Parathyroid adenoma (tissue), 2 donors: ENCODE measurements at regions not wholly inside any gene's neighbourhood (a gene's known extent, or its start where the extent isn't known, plus 50 kb on each side); places are given as distances from the start of the nearest gene placed in this dataset.

ENCODE experiments used
- H2AFZ ChIP-seq: fragments of 300-600 bp; sonication (generic); one replicate; pipeline ENCODE4 v1.7.0; 2017; ENCODE audit warnings: antibody characterized with exemption, mild to moderate bottlenecking
- H3K27ac ChIP-seq: fragments of 300-600 bp; sonication (generic); one replicate; pipeline ENCODE4 v1.7.0; 2017
- H3K27me3 ChIP-seq: fragments of 300-600 bp; sonication (generic); one replicate; pipeline ENCODE4 v1.7.0; 2017; ENCODE audit warnings: low read length; ENCODE audit not compliant: control insufficient read depth, insufficient read depth
- H3K36me3 ChIP-seq: fragments of 300-600 bp; sonication (generic); one replicate; pipeline ENCODE4 v1.7.0; 2017; ENCODE audit warnings: low read length; ENCODE audit not compliant: control insufficient read depth, insufficient read depth
- H3K4me1 ChIP-seq: fragments of 300-600 bp; sonication (generic); one replicate; pipeline ENCODE4 v1.7.0; 2017; ENCODE audit warnings: control low read depth
- H3K4me2 ChIP-seq: fragments of 300-600 bp; sonication (generic); one replicate; pipeline ENCODE4 v1.7.0; 2017; ENCODE audit warnings: low read length
- H3K4me3 ChIP-seq: fragments of 300-600 bp; sonication (generic); one replicate; pipeline ENCODE4 v1.7.0; 2017; ENCODE audit warnings: low read depth, low read length
- H3K79me2 ChIP-seq: fragments of 300-600 bp; sonication (generic); one replicate; pipeline ENCODE4 v1.7.0; 2017; ENCODE audit warnings: control low read depth
- H3K9ac ChIP-seq: fragments of 300-600 bp; sonication (generic); one replicate; pipeline ENCODE4 v1.7.0; 2017; ENCODE audit warnings: mild to moderate bottlenecking
- H3K9me3 ChIP-seq: fragments of 300-600 bp; sonication (generic); one replicate; pipeline ENCODE4 v1.7.0; 2017; ENCODE audit warnings: low read length; ENCODE audit not compliant: control insufficient read depth
- TF ChIP-seq, protein P1 (sequence below): fragments of 300-600 bp; sonication (generic); IDR thresholded peaks from one replicate; pipeline ENCODE4 v1.7.0; 2017; ENCODE audit warnings: antibody characterized with exemption, mild to moderate bottlenecking
- donor health status: primary hyperparathyroidism.

DNA sequence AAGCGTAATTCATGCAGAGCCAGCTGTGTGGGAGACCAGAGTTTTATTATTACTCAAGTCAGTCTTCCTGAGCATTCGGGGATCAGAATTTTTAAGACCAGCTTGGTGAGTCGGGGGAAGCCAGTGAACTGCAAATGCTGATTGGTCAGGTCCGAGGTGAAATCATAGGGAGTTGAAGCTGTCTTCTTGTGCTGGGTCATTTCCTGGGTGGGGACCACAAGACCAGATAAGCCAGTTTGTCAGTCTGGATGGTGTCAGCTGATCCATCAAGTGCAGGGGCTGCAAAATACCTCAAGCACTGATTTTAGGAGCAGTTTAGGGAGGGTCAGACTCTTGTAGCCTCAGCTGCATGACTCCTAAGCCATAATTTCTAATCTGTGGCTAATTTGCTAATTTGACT is 228.1 kb upstream of the ATP10A start:
- Histone ChIP-seq H3K9ac (no peak overlapping the region), H3K4me2 (no peak overlapping the region), H3K36me3 (no peaks in the 10 kb centered on the region), H3K79me2 (no peaks in the 10 kb centered on the region), H3K9me3 (no peaks in the 10 kb centered on the region), H3K4me1 (no peaks in the 10 kb centered on the region), H3K27ac (no peak overlapping the region), H2AFZ (no peak overlapping the region), H3K27me3 (no peaks in the 10 kb centered on the region), H3K4me3 (no peak overlapping the region)
- TF ChIP-seq, protein P1, sequence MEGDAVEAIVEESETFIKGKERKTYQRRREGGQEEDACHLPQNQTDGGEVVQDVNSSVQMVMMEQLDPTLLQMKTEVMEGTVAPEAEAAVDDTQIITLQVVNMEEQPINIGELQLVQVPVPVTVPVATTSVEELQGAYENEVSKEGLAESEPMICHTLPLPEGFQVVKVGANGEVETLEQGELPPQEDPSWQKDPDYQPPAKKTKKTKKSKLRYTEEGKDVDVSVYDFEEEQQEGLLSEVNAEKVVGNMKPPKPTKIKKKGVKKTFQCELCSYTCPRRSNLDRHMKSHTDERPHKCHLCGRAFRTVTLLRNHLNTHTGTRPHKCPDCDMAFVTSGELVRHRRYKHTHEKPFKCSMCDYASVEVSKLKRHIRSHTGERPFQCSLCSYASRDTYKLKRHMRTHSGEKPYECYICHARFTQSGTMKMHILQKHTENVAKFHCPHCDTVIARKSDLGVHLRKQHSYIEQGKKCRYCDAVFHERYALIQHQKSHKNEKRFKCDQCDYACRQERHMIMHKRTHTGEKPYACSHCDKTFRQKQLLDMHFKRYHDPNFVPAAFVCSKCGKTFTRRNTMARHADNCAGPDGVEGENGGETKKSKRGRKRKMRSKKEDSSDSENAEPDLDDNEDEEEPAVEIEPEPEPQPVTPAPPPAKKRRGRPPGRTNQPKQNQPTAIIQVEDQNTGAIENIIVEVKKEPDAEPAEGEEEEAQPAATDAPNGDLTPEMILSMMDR: no peak

DNA sequence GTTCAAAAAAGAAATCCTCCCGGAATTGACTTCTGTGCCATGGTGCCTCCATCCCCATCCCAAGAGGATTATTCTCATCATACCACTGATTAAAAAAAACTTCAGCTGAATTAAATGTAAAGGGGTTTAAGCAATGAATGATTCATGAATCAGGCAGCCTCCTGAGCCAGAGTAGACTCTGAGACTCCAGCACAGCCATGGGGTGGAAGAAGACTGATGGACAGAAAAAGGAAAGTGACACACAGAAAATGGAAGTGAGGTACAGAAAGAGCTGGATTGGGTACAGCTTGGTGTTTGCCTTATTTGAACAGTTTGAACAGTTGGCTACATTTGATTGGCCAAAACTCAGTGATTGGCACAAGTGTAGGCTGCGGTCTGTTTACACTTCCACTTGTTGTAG is 224.8 kb upstream of the ATP10A start:
- Histone ChIP-seq H3K27ac (no peak overlapping the region), H2AFZ (no peak overlapping the region), H3K36me3 (no peaks in the 10 kb centered on the region), H3K4me3 (no peak overlapping the region), H3K4me2 (no peak overlapping the region), H3K9me3 (no peaks in the 10 kb centered on the region), H3K4me1 (no peaks in the 10 kb centered on the region), H3K9ac (no peak overlapping the region), H3K79me2 (no peaks in the 10 kb centered on the region), H3K27me3 (no peaks in the 10 kb centered on the region)
- TF ChIP-seq, protein P1: no peak

DNA sequence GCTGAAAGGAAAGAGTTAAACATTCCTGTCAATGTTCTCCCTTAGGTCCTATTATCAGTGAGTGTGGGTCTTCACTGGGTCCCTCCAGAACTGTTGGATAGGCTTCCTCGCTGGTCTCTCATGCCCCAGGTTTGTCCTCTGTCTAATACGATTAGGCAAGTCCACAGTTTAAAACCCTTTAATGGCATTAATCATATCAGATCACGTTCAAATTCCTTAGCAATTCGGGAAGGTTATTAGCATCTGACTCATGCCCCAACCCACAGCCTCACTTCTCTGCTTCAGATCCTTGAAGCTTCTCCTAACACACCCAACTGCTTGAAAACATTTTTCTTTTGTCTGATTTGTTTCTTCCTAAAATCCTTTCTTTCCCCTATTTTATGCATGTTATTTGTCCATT is 224.3 kb upstream of the ATP10A start:
- H3K79me2 ChIP-seq: no peaks in the 10 kb centered on the region
- H3K4me1 ChIP-seq: no peaks in the 10 kb centered on the region
- H3K36me3 ChIP-seq: no peaks in the 10 kb centered on the region
- no peak overlapping the region for H3K4me2 ChIP-seq
- H3K4me3 ChIP-seq: no peak overlapping the region
- H3K9ac ChIP-seq: no peak overlapping the region
- no peaks in the 10 kb centered on the region for H3K9me3 ChIP-seq
- no peak overlapping the region for H3K27ac ChIP-seq
- no peaks in the 10 kb centered on the region for H3K27me3 ChIP-seq
- H2AFZ ChIP-seq: no peak overlapping the region
- TF ChIP-seq, protein P1: no peak

DNA sequence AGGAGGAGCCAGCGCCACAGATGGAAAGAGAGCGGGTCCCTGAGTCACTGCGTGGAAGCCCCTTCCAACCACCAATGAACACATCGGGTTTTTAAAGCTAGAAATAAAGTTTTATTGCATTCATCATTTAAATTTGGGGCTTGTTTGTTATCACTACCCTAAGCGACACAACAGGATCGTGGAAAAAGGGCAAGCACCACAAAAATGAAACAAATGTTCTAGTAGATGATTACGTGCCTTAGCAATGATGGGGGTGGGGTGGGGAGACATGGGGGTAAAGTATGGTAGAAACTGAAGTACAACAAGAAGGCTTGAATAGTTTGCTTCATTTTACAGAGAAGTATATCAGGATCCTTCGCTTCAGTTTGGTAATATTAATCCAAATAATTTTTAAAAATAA is 221.6 kb upstream of the ATP10A start:
- Histone ChIP-seq H3K27ac (no peak overlapping the region), H3K9ac (no peak overlapping the region), H3K36me3 (no peaks in the 10 kb centered on the region), H3K9me3 (no peaks in the 10 kb centered on the region), H2AFZ (no peak overlapping the region), H3K4me3 (no peak overlapping the region), H3K4me2 (no peak overlapping the region), H3K79me2 (no peaks in the 10 kb centered on the region), H3K27me3 (no peaks in the 10 kb centered on the region), H3K4me1 (no peaks in the 10 kb centered on the region)
- TF ChIP-seq, protein P1: no peak

DNA sequence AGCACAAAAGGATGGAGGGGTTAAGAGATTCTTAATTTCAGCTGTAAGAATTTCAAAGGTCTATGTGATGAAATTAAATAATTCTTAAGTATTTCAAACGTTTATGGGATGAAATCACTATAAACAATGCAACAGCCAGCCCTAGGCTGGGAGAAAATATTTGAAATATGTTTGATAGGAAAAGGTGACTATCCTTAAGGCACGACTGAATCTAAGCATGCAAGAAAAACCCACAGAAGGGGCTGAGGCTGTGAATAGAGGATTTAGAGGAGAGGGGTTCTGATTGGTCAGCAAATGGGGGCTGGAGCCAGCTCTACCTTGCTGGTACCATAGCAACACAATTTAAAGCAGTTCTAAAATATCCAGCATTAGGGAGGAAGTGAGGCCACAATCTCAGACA is 220.8 kb upstream of the ATP10A start:
- no peak overlapping the region for H3K4me3 ChIP-seq
- no peak overlapping the region for H2AFZ ChIP-seq
- no peaks in the 10 kb centered on the region for H3K79me2 ChIP-seq
- H3K9ac ChIP-seq: no peak overlapping the region
- H3K27ac ChIP-seq: no peak overlapping the region
- H3K4me2 ChIP-seq: peak overlapping the region; percentile 11
- no peaks in the 10 kb centered on the region for H3K27me3 ChIP-seq
- no peaks in the 10 kb centered on the region for H3K4me1 ChIP-seq
- no peaks in the 10 kb centered on the region for H3K9me3 ChIP-seq
- no peaks in the 10 kb centered on the region for H3K36me3 ChIP-seq
- TF ChIP-seq, protein P1: no peak
